SK-N-SH (cell line): ENCODE measurements at regions not wholly inside any gene's neighbourhood (a gene's known extent, or its start where the extent isn't known, plus 50 kb on each side); places are given as distances from the start of the nearest gene placed in this dataset.

Experiments
- EP300 ChIP-seq, 2 experiments: IDR thresholded peaks; 2 replicates each; pipeline versions ENCODE4 v1.4.0 to v1.6.1; 2012; ENCODE audit warnings: borderline replicate concordance in 1 of 2, low read depth in 1 of 2, low read length in 1 of 2
- MAX ChIP-seq: IDR thresholded peaks from 2 replicates; pipeline ENCODE4 v1.4.0; 2012; ENCODE audit warnings: low read depth
- RCOR1 ChIP-seq: fragments of 150-350 bp; IDR thresholded peaks from 2 replicates; pipeline ENCODE4 v1.6.1; 2017; ENCODE audit warnings: antibody characterized with exemption, low read length
- SMC3 ChIP-seq: IDR thresholded peaks from 2 replicates; pipeline ENCODE4 v1.6.1; 2012; ENCODE audit warnings: low read depth, low read length, improper control_type of control experiment
- TEAD4 ChIP-seq: IDR thresholded peaks from 2 replicates; pipeline ENCODE4 v1.4.0; 2012; ENCODE audit warnings: mild to moderate bottlenecking, borderline replicate concordance; ENCODE audit not compliant: insufficient read depth
- YY1 ChIP-seq: IDR thresholded peaks from 2 replicates; pipeline ENCODE4 v1.4.0; 2012; ENCODE audit warnings: low read depth, mild to moderate bottlenecking
- ZBTB33 ChIP-seq: IDR thresholded peaks from 2 replicates; pipeline ENCODE4 v1.4.0; 2012; ENCODE audit warnings: low read depth, borderline replicate concordance
- TF ChIP-seq, protein P1 (sequence below): fragments of 200-600 bp; sonication (generic); IDR thresholded peaks from 2 replicates; pipeline ENCODE4 v1.6.1; 2017; ENCODE audit warnings: antibody characterized with exemption, mild to moderate bottlenecking, moderate library complexity

- TF ChIP-seq TEAD4 (no peak), ZBTB33 (no peak), YY1 (no peak), SMC3 (no peak), RCOR1 (no peak), EP300 (IDR thresholded peaks at IDR 0.05; ENCODE audit: borderline replicate concordance in 1 of 2, low read depth in 1 of 2, low read length in 1 of 2) (no peak), MAX (no peak)
- TF ChIP-seq, protein P1, sequence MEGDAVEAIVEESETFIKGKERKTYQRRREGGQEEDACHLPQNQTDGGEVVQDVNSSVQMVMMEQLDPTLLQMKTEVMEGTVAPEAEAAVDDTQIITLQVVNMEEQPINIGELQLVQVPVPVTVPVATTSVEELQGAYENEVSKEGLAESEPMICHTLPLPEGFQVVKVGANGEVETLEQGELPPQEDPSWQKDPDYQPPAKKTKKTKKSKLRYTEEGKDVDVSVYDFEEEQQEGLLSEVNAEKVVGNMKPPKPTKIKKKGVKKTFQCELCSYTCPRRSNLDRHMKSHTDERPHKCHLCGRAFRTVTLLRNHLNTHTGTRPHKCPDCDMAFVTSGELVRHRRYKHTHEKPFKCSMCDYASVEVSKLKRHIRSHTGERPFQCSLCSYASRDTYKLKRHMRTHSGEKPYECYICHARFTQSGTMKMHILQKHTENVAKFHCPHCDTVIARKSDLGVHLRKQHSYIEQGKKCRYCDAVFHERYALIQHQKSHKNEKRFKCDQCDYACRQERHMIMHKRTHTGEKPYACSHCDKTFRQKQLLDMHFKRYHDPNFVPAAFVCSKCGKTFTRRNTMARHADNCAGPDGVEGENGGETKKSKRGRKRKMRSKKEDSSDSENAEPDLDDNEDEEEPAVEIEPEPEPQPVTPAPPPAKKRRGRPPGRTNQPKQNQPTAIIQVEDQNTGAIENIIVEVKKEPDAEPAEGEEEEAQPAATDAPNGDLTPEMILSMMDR, result no peak
Measured at GRCh38 chrX:151860827-151861226, 51.9 kb upstream of the MAGEA4 start.
